GM13977 (cell line): ENCODE measurements at regions not wholly inside any gene's neighbourhood (a gene's known extent, or its start where the extent isn't known, plus 50 kb on each side); places are given as distances from the start of the nearest gene placed in this dataset.

Source experiments
- DNase-seq: peaks from one replicate; pipeline ENCODE4 v3.0.0; 2012; ENCODE audit warnings: low spot score
- CTCF ChIP-seq: IDR thresholded peaks from 2 replicates; pipeline ENCODE4 v1.5.1; 2012; ENCODE audit warnings: mild to moderate bottlenecking, control low read depth; ENCODE audit not compliant: insufficient read depth; ENCODE audit errors: extremely low read depth, missing control alignments
- in situ Hi-C: fragments of 300-500 bp; cut with MboI; formaldehyde crosslinking; loops from one replicate; pipeline ENCODE4 v1.12.0; 2022; ENCODE audit warnings: low sequenced_read_pairs, low pct_unique_long_range_greater_than_20kb, mixed read lengths, inconsistent platforms; ENCODE audit not compliant: unreplicated experiment

GRCh38 chr14:101709962-101710931, 51.3 kb upstream of the PPP2R5C start:
- DNase-seq, result no peak
- no peak for TF ChIP-seq CTCF
- in situ Hi-C loops, result loop anchor here (25.0 kb wide), 1 partner anchor 602 kb away; the partner anchor contains the start of genes MOK and ZNF839

GRCh38 chr14:101711041-101711856, 50.3 kb upstream of the PPP2R5C start:
- in situ Hi-C loops, result loop anchor here (25.0 kb wide), 1 partner anchor 601 kb away; the partner anchor contains the start of genes MOK and ZNF839
- no peak for DNase-seq
- no peak for TF ChIP-seq CTCF
